HG02678 (cell line): ENCODE measurements at regions not wholly inside any gene's neighbourhood (a gene's known extent, or its start where the extent isn't known, plus 50 kb on each side); places are given as distances from the start of the nearest gene placed in this dataset.

Experiments used
- ATAC-seq: cut with Tn5 transposase; IDR thresholded peaks from one replicate; pipeline ENCODE4 v1.9.1; 2021; ENCODE audit warnings: mild to moderate bottlenecking, moderate library complexity; ENCODE audit not compliant: unreplicated experiment

GRCh38 chr9:1414711-1415131, 364.6 kb downstream of the DMRT2 start:
- ATAC-seq = no peak

- no peak for ATAC-seq
These were observed 365.0 kb downstream of the DMRT2 start for GRCh38 chr9:1415146-1415545.

- no peak for ATAC-seq
These were observed 366.1 kb downstream of the DMRT2 start for GRCh38 chr9:1416261-1416660.

- ATAC-seq = no peak
These were observed 371.3 kb downstream of the DMRT2 start for GRCh38 chr9:1421436-1421835.

DNA sequence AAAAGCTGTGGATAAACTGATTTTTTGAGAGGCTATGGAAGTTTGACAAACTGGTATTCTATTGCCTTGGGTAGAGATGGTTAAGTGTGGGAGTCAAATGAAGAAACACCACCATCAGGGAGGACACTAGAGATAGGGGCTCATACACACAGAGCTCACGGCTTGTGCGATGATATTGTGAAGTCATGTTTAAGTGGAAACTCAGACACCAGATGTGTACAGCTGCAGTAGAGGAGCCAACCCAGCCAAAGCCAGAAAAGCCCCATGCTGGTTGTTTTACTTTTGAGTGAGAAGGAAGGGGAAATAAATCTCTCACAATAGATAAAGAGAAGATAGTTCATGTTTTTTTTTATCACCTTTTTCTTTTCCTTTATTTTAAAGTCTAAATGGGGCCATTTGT, 377.7 kb downstream of the DMRT2 start:
- no peak for ATAC-seq

DNA sequence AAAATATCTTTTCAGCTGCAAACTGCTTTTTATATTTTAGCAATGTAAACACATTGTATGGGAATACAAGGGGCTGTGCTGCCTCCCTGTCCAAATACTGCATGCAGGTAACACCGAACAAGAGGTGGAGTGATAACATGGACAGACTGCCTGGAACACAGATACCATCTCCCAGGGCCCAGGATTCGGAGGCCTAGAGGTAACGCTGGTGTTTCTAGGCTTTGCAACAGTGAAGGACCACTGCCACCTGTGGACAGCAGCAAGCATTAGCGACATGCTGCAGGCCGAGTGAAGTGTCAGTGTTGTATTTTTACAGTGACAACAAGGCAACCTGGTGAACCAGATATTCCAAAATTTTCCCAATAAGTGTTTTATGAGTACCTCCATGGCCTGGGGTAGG, 379.1 kb downstream of the DMRT2 start:
- ATAC-seq = no peak

- no peak for ATAC-seq
These were observed 381.3 kb downstream of the DMRT2 start for GRCh38 chr9:1431461-1431860.

DNA sequence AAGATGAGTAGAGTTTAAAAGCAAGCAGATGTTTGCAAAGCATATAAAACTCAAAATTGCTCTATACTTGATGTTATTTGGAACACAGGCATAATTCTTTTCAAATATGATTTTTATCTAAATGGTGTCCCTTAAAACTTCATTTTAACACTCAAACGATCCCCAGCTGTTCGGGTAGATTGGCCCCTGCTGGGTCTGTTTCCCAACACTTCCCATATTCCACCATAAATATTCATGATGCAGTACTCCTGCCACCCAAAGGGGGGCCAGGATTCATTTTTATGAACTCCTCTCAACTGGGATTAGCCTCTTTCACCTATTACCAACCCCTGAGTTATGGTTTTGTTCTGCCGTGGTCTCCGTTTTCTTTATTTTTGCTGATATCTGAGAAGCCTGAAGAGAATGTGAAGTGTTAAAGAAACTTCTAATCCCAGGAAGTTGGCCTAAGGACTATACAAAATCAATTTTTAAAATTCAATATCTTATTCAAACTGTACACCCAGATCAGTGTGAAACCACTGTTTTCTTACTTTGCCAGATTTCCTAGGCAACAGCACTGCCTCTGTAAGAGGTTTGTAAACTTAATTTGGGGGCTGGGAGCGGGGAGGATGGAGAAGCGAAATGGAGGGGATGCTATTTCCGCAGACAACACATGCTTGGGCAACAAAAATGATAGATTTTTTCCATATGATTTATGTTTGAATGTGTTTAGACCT, 384.1 kb downstream of the DMRT2 start:
- ATAC-seq = no peak

DNA sequence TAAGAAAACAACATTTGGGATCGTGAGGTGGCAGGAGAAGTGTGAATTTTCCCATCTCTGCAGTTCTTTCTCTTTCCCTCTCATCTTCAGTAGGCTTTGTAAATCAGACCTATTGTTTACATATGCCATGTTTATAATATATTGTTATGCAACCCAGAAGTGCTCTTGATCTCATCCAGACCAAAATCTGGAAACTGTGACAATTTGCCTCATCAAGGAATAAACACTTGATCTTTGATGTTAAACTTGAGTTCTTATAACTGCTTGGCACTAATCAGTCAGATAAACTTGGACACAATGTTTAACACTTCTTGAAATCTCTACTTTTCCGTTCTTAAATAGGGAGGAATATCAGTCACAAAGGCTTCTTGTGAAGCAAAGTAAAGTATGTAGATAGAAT, 384.7 kb downstream of the DMRT2 start:
- ATAC-seq = no peak

GRCh38 chr9:1440256-1440655, 390.1 kb downstream of the DMRT2 start:
- ATAC-seq = no peak

DNA sequence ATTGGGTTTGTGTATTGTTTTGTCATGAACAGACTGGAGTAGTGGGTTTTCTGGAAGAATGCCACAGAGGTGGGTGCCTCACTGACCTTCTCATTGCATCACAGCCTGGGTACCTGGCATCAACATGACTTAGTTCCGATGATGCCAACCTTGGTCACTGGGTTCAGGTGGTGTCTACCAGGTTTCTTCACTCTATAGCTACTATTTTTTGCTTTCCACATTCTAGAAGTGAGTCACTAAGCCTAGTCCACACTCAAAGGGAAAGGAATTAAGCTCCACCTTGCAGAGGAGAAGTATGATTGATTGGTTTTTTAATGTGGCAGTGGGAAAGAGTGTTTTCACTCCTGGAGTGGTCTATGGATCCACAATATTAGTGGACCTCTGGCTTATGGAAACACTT, 391.9 kb downstream of the DMRT2 start:
- no peak for ATAC-seq

GRCh38 chr9:1443450-1443849, 393.3 kb downstream of the DMRT2 start:
- ATAC-seq = no peak

- ATAC-seq = no peak
These were observed 396.5 kb downstream of the DMRT2 start for GRCh38 chr9:1446671-1447070.

- ATAC-seq = no peak
These were observed 403.5 kb downstream of the DMRT2 start for GRCh38 chr9:1453636-1454035.

DNA sequence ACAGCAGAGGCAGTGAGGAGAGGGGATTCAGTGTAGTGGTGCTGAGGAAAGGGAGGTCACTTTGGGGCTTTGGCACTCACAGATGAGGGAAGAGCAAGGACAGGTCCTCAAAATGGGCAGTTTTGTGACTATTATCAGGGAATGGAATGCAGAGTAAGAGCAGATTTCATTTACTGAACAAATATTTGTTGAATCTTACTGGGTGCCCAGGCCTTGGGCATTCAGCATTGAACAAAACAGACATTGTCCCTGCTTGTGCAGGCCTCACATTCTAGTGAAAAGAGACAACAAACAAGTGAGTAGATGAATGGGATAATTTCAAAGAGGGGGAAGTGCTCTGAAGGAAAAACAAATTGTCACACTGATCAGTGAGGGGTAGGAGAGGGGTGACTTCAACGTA, 404.1 kb downstream of the DMRT2 start:
- no peak for ATAC-seq

GRCh38 chr9:1454616-1455347, 404.6 kb downstream of the DMRT2 start:
- ATAC-seq = no peak

- ATAC-seq = no peak
These were observed 405.6 kb downstream of the DMRT2 start for GRCh38 chr9:1455766-1456165.

DNA sequence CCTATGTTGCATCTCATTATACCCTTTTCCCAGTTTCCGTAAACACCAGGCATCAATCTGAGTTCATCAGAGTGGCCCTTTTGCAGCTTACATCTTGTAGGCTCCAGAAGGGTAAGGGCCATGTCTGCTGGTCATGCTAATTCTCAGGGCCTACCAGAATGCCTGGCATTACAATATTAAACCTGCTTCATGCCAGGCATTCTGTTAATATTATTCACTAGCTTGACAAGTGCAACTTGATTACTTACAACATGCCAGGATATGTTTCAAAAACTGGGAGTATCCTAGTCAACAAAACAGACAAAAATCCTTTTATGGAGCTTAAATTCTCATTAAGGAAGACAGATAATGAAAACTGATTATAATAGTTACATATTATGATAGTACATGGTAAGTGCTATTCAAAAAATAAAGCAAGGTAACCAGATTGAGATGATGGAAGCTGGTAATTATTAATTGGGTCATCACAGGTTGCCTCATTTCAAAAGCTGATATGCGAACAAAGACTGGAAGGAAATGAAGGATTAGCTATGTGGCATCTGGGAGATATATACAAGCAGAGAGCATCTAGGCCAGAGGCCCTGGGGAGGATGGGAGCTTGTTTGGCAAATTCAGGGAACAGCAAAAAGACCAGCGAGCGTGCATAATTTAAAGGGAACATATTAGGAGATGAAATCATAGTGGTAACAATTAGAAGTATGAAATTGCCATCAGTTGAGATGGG, 406.3 kb downstream of the DMRT2 start:
- ATAC-seq = no peak

DNA sequence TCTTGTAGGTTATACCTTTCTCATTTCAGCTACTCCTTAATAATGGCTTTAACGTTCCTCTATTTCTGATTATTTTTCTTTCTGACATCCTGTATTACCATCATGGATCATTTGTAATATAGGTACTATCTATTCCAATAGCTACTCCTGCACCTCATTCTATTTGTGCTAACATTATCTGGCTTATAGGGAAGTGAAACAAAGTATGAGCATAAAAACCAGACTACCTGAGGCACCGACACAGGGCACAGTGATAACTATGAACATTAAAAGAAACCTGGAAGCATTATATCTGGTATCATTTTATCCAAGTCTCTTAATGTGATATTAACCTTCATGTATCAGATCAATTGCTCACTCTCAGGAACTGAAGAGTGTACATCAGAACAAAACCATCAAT, 407.3 kb downstream of the DMRT2 start:
- no peak for ATAC-seq

DNA sequence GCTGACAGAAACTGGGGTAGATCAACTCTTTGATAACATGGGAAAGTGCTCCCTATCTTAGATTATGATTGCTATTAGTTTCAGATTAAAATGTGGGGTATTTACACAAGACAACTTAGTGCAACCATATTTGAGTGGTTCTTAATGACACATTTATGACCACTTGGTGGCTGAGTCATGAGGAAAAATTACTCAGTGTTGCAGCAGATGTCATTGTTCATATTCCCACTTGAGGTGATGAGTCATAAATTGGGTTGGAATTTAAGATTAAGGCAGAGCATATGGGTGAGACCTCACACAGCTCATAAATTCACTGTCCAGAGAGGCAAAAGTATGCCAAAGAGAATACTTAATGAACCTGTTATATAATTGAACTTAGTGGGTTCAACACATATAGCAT, 408.3 kb downstream of the DMRT2 start:
- ATAC-seq = no peak

GRCh38 chr9:1460143-1460769, 410.1 kb downstream of the DMRT2 start:
- ATAC-seq = peak; percentile 70
